GM23338 (cell line): ENCODE measurements at regions not wholly inside any gene's neighbourhood (a gene's known extent, or its start where the extent isn't known, plus 50 kb on each side); places are given as distances from the start of the nearest gene placed in this dataset.

Experiments
- EZH2 ChIP-seq: fragments of 200-600 bp; sonication (generic); IDR thresholded peaks from one replicate; pipeline ENCODE4 v1.8.0; 2017; ENCODE audit warnings: antibody characterized with exemption, mild to moderate bottlenecking, low read depth; ENCODE audit not compliant: unreplicated experiment
- EZH2phosphoT487 ChIP-seq: fragments of 200-600 bp; sonication (generic); IDR thresholded peaks from one replicate; pipeline ENCODE4 v1.8.1; 2018; ENCODE audit warnings: antibody characterized with exemption; ENCODE audit not compliant: unreplicated experiment
- TF ChIP-seq, protein P1 (sequence below), 2 experiments: fragments of 200-600 bp in 1 of 2; sonication (generic) in 1 of 2; conservative IDR thresholded peaks; 2 replicates each; pipeline versions ENCODE4 v1.5.1 to v1.6.1; 2016 to 2017; ENCODE audit warnings: antibody characterized with exemption in 2 of 2, low read depth in 2 of 2, mild to moderate bottlenecking in 2 of 2, moderate library complexity in 1 of 2

DNA sequence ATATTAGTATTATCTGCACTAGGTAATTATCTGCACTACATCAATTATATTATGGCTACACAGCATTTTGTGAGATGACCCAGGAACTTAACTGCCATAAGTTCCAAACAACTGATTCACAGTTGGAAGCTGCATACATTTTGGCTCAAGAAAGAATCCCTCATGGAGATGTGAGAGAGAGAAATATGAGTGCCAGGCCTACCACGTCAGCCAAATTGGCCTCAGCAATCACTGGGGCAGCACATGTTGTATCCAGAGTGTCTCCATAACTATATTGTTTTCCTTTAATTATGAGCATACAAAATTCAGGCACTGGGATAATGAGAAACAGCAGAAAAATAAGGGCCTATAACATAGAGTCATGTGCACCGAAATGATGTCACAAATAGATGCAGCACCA, 174.2 kb upstream of the DMD start:
- TF ChIP-seq, protein P1, sequence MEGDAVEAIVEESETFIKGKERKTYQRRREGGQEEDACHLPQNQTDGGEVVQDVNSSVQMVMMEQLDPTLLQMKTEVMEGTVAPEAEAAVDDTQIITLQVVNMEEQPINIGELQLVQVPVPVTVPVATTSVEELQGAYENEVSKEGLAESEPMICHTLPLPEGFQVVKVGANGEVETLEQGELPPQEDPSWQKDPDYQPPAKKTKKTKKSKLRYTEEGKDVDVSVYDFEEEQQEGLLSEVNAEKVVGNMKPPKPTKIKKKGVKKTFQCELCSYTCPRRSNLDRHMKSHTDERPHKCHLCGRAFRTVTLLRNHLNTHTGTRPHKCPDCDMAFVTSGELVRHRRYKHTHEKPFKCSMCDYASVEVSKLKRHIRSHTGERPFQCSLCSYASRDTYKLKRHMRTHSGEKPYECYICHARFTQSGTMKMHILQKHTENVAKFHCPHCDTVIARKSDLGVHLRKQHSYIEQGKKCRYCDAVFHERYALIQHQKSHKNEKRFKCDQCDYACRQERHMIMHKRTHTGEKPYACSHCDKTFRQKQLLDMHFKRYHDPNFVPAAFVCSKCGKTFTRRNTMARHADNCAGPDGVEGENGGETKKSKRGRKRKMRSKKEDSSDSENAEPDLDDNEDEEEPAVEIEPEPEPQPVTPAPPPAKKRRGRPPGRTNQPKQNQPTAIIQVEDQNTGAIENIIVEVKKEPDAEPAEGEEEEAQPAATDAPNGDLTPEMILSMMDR (conservative IDR thresholded peaks at IDR 0.05; ENCODE audit: low read depth in 2 of 2): no peak
- TF ChIP-seq EZH2 (no peak), EZH2phosphoT487 (no peak)
